Tibial nerve (tissue), 4 donors: ENCODE measurements at regions not wholly inside any gene's neighbourhood (a gene's known extent, or its start where the extent isn't known, plus 50 kb on each side); places are given as distances from the start of the nearest gene placed in this dataset.

Source experiments
- CTCF ChIP-seq, 5 experiments: fragments of 200-600 bp in 3 of 5; fragments of 450-650 bp in 2 of 5; sonication (generic) in 3 of 5; IDR thresholded peaks; one replicate each; pipeline ENCODE4 v1.5.1; 2016 to 2019; ENCODE audit warnings: antibody characterized with exemption in 5 of 5, mild to moderate bottlenecking in 3 of 5, moderate library complexity in 2 of 5
- EP300 ChIP-seq, 2 donors: sonication (generic); formaldehyde crosslinking; IDR thresholded peaks; one replicate each; pipeline ENCODE4 v1.6.1; 2017; ENCODE audit warnings: antibody characterized with exemption in 2 of 2, mild to moderate bottlenecking in 1 of 2
- POLR2A ChIP-seq, 2 donors: fragments of 450-650 bp; IDR thresholded peaks; one replicate each; pipeline ENCODE4 v1.6.1; 2017; ENCODE audit warnings: antibody characterized with exemption in 2 of 2, mild to moderate bottlenecking in 2 of 2, moderate library complexity in 2 of 2

GRCh38 chr4:100026066-100026465 is 76.0 kb upstream of the H2AZ1 start:
- TF ChIP-seq CTCF (IDR thresholded peaks at IDR 0.05) (no peak), POLR2A (IDR thresholded peaks at IDR 0.05) (no peak), EP300 (IDR thresholded peaks at IDR 0.05) (no peak)
